Muscle of back (tissue), 3 donors: ENCODE measurements at regions not wholly inside any gene's neighbourhood (a gene's known extent, or its start where the extent isn't known, plus 50 kb on each side); places are given as distances from the start of the nearest gene placed in this dataset.

Source experiments
- DNase-seq, 3 donors: peaks; one replicate each; pipeline versions ENCODE4 v3.0.0 to v3.0.0-alpha.2; 2013

DNA sequence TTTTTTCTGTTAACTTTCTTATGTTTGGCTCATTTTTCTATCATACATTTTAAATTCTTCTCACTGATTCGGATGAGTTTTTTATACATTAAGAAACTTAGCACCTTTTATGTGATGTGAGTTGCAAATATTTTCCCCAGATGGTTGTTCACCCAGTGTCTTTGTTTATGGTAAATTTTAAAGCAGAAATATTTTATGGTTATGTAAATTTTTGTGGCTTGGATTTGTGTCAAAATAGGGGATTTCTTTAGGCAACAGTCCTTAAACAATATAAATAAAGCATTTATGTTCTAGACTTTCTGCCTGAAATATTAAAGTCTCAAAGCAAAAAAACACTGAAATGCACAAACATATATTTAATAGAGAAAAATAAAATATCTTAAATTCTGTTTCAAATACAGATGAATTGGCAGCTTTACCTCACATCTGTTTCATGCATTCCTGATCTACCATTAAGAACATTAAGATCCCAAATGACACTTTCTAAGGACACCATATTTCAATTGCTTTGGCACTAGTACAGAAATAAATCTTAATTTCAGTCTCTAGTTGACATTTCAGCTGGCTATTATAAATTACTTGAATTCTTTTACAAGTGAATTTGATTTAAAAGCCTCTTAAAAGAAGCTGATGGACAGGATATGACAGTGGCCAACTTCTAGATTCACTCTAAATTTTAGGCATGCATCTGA lies 646.6 kb downstream of the HACE1 start:
- peak; percentile 9 to 63 (median 32) for DNase-seq

DNA sequence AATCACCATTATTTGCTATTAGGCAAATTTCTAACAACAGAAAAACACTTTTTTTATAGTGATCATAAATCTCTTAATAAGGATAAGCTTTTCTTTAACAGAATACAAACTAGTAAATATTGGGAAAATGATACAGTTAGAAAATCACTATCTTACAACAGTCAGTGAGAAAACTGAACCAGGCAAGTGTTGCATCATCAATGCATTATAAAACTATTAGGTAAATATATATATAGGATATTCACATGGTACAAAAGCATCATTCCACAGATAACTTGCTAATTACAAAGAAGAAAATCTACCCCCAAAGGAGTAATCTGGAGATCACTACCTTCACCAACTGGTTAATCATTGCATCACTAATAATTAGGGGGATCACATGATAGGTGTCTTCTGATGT lies 652.1 kb downstream of the HACE1 start:
- no peak for DNase-seq

DNA sequence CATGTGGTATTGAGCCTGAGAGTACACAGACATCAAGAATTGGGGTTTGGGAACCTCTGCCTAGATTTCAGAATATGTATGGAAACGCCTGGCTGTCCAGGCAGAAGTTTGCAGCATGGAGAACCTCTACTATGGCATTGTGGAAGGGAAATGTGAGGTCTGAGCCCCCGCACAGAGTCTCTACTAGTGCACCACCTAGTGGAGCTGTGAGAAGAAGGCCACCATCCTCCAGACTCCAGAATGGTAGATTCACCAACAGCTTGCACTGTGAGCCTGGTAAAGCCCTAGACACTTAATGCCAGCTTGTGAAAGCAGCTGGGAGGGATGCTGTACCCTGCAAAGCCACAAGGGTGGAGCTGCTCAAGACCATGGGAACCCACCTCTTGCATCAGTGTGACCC lies 658.2 kb downstream of the HACE1 start:
- no peak for DNase-seq

DNA sequence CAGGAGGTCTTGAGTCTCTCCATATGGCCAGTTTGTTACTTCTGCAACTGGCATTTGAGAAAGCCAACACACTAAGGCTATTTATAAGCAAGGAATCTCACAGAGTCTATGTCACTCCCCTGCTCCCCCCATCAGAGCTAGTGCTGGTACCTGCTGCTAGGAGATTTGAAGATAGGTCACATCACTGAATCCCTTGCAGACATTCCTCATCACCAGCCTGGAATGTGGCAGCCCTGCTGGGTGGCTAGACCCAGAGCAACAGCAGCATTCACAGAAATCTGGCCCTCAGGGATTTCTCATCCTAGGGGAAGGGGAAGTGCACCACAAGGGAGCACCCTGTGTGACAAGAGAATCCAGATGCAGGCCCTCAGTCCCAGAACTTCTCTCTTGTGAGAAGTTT lies 672.1 kb downstream of the HACE1 start:
- DNase-seq = no peak

DNA sequence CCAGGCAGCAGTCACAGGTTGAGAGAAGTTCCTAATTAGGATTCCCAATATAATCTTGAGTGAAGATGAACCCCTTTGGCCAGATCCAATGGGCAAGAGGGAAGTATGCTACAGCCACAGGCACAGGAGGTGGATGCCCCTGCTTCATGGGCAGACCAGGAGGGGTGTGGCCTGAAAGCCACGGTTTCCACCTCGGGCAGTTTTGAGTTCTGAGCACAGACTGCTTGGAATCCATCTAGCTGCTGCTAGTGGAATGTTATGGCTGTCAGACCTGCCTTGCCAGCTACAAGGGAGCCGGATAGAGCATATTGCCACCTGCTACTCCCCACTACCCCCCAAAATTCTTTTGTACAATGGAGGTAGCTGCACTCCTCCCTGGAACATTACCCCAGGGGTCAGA lies 672.9 kb downstream of the HACE1 start:
- DNase-seq = no peak

DNA sequence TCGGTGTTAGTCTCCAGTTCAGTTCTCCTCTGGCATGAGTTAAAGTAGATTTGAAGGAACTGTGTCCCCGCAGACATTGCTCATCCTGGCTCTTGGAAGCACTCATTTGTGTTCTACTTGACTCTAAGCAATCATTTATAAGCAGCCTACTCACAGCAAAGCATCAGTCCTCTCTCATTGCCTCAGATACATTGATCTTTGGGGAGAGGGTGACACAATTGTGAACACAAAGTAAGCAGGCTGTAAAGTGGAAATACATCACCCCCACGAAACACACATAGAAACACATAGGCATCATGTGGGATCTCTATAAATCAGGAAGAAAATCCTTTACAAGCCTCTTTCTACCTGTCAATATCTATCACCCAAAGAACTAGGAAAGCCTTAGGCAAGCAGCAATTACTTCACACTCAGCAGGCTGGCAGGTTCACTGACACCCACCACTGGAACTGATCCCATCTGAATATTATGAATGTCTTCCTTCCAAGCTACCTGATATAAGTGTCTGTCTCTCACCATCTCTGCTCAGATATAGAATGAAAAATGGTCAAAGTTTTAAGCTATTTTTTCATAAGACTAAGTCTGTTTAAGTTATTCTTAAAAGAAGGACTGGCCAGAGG lies 675.8 kb downstream of the HACE1 start:
- peak; percentile 2 to 32 (median 13) for DNase-seq

DNA sequence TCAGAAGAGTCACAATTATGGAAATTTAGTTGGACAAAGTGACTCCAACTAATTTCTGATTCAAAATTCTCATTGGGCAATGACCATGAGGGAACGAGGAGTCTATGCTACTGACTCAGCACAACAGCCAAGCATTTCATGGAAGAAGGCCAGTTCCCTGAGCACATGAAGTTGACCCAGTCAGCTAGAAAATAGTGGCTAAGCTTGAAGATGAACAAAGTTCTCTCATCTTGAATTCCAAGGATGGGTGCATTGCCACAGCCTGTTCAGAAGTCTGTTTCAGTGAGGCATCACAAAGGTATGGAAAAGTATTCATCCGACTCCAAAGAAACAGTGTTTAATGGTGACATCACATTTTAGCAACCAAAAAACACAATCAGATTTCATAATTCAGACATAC lies 676.9 kb downstream of the HACE1 start:
- DNase-seq = peak in 1 of 3 donors; percentile 34

DNA sequence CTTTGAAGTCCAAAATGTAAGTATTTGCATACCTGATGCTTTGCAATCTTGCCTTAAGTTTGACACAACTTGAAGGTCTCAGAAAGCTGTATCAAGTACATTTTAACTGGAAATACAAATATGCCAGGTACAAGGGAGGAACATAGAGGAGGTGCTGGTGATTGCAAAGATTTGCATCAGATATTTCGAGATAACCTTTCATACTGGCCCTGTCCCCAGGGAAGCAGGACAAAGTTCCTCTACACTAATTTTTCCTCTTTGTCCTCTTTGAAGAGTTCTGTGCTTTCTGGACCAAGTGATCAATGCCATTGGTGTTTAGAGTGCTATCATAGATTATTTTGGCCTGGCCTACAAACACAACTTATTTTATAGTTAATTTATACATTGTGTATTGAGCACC lies 686.1 kb downstream of the HACE1 start:
- DNase-seq = no peak

DNA sequence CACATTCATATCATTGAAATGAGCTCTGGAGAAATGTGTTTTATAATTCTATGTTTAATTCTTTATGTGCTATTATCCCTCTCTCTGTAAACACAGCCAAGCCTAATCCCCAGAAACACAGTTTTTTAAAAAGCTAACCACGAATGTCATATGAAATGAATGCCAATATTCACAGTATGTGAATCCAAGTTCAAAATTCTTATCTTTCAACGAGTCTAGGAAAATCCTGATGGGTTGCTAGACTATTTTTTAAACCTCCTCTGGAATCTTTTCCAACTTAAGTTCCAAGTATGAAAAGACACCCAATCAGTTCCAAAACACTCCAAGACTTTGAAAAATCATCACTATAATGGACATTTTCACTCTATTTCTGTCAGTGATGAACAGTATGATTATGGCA lies 689.3 kb downstream of the HACE1 start:
- peak; percentile 25 to 61 (median 53) for DNase-seq

DNA sequence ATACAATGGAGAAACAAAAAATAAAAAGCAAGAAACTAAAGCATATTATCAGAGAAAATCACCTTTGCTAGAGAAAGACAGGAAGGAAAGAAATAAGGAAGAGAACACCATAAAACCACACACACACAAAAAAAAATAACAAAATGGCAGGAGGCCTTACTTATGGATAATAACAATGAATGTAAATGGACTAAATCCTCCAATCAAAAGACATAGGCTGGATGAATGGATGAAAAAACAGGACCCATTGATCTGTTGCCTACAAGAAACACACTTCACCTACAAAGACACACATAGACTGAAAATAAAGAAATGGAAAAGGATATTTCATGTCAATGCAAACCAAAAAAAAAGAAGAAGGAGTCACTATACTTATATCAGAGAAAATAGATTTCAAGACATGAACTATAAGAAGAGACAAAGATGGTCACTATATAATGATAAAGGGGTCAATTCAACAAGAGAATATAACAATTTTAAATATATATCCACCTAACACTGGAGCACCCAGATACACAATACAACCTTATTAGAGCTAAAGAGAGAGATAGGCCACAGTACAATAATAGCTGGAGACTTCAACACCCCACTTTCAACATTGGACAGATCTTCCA lies 693.6 kb downstream of the HACE1 start:
- DNase-seq = no peak

DNA sequence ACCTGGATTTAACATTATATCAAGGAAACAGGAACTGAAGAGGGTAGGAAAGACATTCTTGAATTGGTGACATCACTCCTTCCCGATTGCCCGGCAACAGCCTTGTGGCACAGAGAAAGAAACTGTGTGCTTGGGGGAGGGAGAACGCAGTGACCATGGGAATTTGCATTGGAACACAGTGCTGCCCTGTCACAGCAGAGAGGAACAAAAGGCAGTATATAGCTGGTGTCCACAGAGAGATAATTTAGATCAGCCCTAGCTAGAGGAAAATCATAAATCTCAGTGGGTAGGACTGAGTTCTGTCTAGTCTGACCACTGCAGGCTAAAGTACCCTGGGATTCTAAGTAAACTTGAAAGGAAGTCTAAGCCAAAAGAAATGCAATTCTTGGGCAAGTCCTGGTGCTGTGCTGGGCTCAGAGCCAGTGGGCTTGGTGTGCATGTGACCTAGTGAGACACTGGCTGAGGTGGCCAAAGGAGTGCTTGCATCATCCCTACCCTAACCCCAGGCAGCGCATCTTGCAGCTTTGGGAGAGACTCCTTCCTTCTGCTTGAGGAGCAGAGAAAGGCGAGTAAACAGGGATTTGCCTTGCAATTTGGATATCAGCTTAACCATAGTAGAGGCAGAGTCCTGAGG lies 697.6 kb downstream of the HACE1 start:
- peak in 1 of 3 donors; percentile 16 for DNase-seq

DNA sequence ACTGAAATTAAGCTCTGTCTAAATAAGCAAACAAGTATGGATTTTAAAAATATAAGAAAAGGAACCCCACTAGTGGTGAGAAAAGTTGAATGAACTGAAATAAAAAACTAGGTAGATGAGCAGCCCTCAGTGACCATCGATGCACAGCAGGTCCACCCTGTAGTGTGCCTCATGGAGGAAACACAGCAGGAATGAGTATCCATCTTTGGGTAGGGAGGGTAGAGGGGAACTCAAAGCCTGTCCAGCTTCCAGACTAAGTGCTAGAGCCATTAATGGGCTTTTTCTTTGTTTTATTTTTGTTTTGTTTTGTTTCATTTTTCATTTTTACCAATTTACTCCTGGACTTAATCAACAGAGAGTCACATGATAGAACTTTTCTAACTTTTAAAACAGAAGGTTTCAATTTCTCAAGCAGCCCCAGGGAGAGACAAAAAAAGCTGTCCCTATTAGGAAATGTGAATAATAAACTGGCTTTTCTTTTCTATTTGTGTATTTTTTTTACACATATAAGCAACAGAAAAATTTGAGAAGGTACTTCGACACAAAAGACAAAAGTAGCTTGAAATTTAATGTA lies 700.6 kb downstream of the HACE1 start:
- no peak for DNase-seq

DNA sequence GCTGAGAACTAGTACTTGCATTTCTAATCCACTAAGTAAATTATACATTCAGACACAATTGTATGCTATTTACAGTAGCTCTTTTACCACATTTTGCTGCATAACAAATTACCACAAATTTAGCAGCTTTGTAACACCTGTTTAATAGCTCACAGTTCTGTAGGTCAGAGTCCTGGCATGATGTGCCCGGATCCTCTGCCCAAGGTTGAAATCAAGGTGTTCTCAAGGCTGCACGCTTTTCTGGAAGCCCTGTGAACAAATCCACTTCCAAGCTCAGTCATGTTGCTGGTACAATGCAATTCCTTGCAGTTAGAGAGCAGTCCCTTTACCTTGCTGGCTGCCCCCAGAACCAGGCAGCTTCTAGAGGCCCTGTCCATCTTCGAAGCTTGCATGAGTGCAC lies 716.0 kb downstream of the HACE1 start:
- no peak for DNase-seq

DNA sequence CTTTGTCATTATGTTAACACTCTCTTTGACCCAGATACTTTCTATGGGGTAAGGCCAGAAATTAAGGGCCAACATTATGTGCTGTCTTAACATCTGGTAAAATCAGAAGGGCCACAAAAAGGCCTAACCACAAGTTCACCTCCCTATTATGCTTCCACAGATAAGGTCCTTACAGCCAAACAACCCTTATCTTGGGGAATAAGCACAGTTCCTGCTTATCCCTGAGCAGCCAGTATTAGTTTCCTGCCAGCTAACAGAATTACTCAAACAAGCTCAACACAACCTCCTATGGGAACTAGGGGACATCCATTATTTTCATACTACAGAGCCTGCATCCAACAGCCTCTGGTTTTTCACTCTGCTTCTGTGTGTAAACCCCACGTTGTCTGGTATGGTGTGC lies 724.8 kb downstream of the HACE1 start:
- DNase-seq = no peak

DNA sequence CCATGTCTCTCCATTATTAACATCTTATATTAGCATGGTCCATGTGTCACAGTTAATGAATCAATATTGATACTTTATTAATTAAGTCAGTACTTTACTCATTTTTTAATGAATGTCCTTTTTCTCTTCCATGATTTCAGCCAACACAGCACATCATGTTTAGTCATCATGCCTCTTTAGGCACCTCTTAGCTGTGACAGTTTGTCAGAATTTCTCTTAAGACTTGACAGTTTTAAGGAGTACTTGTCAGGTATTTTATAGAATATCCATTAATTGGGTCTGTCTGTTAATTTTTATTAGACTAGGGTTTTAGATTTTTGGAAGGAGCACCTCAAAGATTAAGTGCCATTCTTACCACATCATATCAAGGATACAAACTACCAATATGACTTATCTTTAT lies 729.4 kb downstream of the HACE1 start:
- DNase-seq = no peak

DNA sequence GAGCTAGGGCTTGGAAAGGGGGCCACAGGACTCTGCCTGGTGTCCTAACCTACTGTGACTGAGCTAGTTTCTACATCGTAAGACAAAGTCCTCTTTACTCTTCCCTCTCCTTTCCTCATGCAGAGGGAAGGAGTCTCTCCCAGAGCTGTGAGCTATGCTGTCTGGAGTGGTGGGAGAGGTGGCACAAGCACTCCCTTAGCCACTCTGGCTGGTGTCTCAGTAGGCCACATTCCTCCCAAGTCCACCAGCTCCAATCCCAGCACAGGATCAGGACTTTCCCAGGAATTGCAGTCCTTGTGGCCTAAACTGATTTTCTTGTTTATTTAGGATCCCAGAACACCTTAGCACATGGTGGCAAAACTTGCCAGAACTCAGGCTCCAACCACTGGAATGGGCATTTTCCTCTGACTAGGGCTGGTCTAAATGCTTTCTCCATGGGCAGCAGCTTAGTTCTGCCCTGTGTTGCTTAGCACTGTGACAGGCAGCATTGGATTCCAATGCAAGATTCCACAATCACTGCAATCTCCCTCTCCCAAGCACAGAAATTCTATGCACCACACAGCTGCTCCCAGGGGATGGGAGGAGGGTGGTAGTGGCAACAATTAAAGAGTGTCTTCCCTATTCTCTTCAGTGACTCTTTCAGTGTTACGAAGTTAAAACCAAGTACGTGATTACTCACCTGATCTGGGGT lies 733.3 kb downstream of the HACE1 start:
- DNase-seq = no peak

DNA sequence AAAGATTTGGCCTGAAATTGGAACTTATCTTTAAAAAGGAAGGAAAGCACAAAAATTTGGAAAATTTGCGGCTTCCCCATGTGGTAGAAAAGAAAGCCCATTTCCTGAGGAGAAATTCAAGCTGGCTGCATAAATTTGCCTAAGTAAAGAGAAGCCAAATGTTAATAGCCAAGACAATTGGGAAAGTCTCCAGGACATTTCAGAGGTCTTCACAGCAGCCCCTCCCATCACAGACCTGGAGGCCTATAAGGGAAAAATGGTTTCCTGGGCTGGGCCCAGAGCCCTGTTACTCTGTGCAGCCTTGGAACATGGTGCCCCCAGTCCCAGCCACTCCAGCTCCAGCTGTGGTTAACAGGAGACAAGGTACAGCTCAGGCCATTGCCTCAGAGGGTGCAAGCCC lies 736.5 kb downstream of the HACE1 start:
- DNase-seq = no peak

DNA sequence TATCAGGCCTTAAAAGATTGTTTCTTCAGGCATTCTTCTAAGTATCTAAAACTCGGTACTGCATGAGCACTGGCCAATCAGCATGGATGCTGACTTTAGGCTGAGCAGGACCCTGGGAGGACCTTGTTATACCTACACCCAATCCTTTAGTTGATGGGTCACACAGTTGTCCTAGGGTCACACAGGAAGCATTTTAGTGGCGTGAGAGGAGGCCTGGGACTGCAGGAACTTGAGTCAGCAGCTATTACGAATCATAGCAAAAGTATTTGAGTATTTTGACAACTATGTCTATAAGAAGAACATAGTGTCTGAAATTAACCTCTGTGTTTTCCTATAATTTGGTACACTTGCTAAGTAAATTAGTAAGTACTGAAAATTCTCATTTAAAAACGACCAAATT lies 741.4 kb downstream of the HACE1 start:
- peak in 1 of 3 donors; percentile 28 for DNase-seq

DNA sequence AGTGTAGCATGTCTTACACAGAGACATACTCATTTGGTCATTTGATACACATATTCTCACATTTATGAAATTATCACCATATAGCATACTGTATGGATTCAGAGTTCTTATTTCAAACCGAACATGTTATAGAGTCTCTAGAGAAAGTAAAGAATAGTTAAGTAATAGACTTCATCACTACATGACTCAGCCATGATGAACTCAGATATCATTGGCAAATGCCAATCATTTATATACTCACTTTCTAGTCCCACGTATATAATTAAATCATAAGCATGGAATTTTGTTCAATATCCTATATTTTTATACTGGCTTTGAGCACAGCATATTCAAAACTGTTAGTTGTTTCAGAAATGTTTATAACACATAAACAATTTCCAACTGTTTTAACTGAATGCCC lies 749.9 kb downstream of the HACE1 start:
- no peak for DNase-seq

DNA sequence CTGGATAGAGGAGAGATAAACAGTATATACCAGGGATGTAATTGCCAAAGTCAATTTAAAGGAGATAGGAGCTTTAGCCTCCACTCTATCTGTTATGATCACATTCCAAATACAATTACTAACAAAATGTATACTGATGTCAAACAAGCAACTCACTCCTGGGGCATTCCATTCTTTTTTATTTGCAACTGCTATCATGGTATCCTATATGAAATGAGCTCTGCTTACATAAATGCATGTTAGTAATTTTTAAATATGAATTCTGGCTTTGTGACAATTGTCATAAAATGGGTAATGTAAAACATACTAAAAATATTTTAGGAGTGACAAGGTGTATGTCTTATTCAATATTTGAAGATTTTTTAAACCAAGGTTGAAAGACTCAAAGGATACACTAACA lies 751.1 kb downstream of the HACE1 start:
- no peak for DNase-seq

DNA sequence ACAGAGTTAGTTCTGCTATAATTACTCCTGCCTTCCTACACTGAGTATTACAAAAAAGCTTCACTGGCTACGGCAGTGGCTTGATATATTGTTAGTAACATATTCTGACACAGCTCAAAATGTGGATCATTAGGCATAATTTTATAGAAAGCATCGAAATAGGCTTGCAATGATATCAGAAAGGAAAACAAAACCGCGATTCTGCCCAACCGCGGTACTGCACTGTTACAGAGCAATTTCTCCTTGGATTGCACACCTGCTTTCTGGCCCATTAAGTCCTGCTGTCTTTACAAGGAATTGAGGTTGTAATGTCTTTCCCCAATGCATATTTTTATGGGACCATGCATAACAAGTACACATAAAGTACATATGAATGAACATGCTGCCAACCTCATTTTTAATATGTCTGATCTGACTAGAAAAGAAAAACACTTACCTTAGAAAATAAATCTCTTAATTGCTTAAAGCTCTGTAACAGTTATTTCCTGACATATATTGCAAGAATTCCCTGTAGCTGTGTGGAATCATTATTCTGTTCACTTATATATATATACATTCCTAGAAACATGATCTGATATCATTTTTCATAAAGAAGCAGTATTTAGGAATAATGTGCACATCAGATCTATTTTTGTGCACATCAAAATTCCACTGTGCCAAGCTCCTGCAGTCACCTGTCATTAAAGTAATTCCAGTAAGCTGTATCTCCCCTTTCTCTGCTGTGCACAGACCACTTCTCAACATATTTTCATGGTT lies 763.9 kb downstream of the HACE1 start:
- no peak for DNase-seq
